Tibial nerve (tissue), 4 donors: ENCODE measurements at regions not wholly inside any gene's neighbourhood (a gene's known extent, or its start where the extent isn't known, plus 50 kb on each side); places are given as distances from the start of the nearest gene placed in this dataset.

ENCODE experiments used
- EP300 ChIP-seq, 2 donors: sonication (generic); formaldehyde crosslinking; IDR thresholded peaks; one replicate each; pipeline ENCODE4 v1.6.1; 2017; ENCODE audit warnings: antibody characterized with exemption in 2 of 2, mild to moderate bottlenecking in 1 of 2
- POLR2A ChIP-seq, 2 donors: fragments of 450-650 bp; IDR thresholded peaks; one replicate each; pipeline ENCODE4 v1.6.1; 2017; ENCODE audit warnings: antibody characterized with exemption in 2 of 2, mild to moderate bottlenecking in 2 of 2, moderate library complexity in 2 of 2
- TF ChIP-seq, protein P1 (sequence below), 5 experiments: fragments of 200-600 bp in 3 of 5; fragments of 450-650 bp in 2 of 5; sonication (generic) in 3 of 5; IDR thresholded peaks; one replicate each; pipeline ENCODE4 v1.5.1; 2016 to 2019; ENCODE audit warnings: antibody characterized with exemption in 5 of 5, mild to moderate bottlenecking in 3 of 5, moderate library complexity in 2 of 5

DNA sequence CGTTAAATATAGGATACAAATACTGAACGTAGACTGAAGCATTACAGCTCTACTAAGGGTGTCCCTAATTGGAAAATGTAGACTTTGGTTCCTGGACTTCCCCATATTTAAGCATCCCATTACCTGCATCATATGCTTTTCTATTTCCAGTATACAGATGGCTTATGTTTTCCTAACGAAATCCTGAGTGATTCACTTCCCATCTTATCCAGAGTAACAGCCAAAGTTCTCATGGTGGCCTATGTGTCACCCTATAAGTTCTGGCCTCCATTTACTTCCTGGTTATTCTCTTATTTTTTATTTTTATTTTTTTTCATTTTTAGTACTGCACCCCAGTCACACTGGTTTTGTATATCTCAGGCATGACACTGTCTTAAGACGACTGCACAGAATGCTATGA is 552.3 kb downstream of the PRDM9 start:
- TF ChIP-seq, protein P1, sequence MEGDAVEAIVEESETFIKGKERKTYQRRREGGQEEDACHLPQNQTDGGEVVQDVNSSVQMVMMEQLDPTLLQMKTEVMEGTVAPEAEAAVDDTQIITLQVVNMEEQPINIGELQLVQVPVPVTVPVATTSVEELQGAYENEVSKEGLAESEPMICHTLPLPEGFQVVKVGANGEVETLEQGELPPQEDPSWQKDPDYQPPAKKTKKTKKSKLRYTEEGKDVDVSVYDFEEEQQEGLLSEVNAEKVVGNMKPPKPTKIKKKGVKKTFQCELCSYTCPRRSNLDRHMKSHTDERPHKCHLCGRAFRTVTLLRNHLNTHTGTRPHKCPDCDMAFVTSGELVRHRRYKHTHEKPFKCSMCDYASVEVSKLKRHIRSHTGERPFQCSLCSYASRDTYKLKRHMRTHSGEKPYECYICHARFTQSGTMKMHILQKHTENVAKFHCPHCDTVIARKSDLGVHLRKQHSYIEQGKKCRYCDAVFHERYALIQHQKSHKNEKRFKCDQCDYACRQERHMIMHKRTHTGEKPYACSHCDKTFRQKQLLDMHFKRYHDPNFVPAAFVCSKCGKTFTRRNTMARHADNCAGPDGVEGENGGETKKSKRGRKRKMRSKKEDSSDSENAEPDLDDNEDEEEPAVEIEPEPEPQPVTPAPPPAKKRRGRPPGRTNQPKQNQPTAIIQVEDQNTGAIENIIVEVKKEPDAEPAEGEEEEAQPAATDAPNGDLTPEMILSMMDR (IDR thresholded peaks at IDR 0.05): no peak
- TF ChIP-seq POLR2A (IDR thresholded peaks at IDR 0.05) (no peak), EP300 (IDR thresholded peaks at IDR 0.05) (no peak)
